ENCODE measurements at regions not wholly inside any gene's neighbourhood (a gene's known extent, or its start where the extent isn't known, plus 50 kb on each side); places are given as distances from the start of the nearest gene placed in this dataset.
"Not testable (repeated sequence)": the region's sequence is repeated elsewhere in the genome, so short reads cannot be mapped to it uniquely, and the experiment has no call there.

- Histone ChIP-seq H3K4me3 (ENCODE audit: low read depth, low read length) (no peak overlapping the region), H3K27me3 (ENCODE audit: control insufficient read depth, insufficient read depth, low read length) (no peaks in the 10 kb centered on the region), H3K36me3 (ENCODE audit: control insufficient read depth, insufficient read depth, low read length) (no peaks in the 10 kb centered on the region)
- no peak for TF ChIP-seq CTCF (IDR thresholded peaks at IDR 0.05; ENCODE audit: insufficient read depth, low read length, poor library complexity, severe bottlenecking)
- DNase-seq (ENCODE audit: low read depth), result no peak
Measured at GRCh38 chr15:89024418-89024817, 63.8 kb upstream of the ABHD2 start.

GRCh38 chr15:89026167-89026566 is 62.1 kb upstream of the ABHD2 start:
- Histone ChIP-seq H3K4me3 (ENCODE audit: low read depth, low read length) (no peak overlapping the region), H3K27me3 (ENCODE audit: control insufficient read depth, insufficient read depth, low read length) (no peaks in the 10 kb centered on the region), H3K36me3 (ENCODE audit: control insufficient read depth, insufficient read depth, low read length) (no peaks in the 10 kb centered on the region)
- DNase-seq (ENCODE audit: low read depth), result no peak
- no peak for TF ChIP-seq CTCF (IDR thresholded peaks at IDR 0.05; ENCODE audit: insufficient read depth, low read length, poor library complexity, severe bottlenecking)

- Histone ChIP-seq H3K36me3 (ENCODE audit: control insufficient read depth, insufficient read depth, low read length) (no peaks in the 10 kb centered on the region), H3K27me3 (ENCODE audit: control insufficient read depth, insufficient read depth, low read length) (no peaks in the 10 kb centered on the region), H3K4me3 (ENCODE audit: low read depth, low read length) (no peak overlapping the region)
- no peak for DNase-seq (ENCODE audit: low read depth)
- TF ChIP-seq CTCF (IDR thresholded peaks at IDR 0.05; ENCODE audit: insufficient read depth, low read length, poor library complexity, severe bottlenecking), result no peak
Measured at GRCh38 chr15:89028036-89028435, 60.2 kb upstream of the ABHD2 start.

GRCh38 chr15:89030311-89030710 is 57.9 kb upstream of the ABHD2 start:
- H3K27me3 ChIP-seq (ENCODE audit: control insufficient read depth, insufficient read depth, low read length), result no peaks in the 10 kb centered on the region
- no peak overlapping the region for H3K4me3 ChIP-seq (ENCODE audit: low read depth, low read length)
- no peak for DNase-seq (ENCODE audit: low read depth)
- TF ChIP-seq CTCF (IDR thresholded peaks at IDR 0.05; ENCODE audit: insufficient read depth, low read length, poor library complexity, severe bottlenecking), result no peak
- no peaks in the 10 kb centered on the region for H3K36me3 ChIP-seq (ENCODE audit: control insufficient read depth, insufficient read depth, low read length)

DNA sequence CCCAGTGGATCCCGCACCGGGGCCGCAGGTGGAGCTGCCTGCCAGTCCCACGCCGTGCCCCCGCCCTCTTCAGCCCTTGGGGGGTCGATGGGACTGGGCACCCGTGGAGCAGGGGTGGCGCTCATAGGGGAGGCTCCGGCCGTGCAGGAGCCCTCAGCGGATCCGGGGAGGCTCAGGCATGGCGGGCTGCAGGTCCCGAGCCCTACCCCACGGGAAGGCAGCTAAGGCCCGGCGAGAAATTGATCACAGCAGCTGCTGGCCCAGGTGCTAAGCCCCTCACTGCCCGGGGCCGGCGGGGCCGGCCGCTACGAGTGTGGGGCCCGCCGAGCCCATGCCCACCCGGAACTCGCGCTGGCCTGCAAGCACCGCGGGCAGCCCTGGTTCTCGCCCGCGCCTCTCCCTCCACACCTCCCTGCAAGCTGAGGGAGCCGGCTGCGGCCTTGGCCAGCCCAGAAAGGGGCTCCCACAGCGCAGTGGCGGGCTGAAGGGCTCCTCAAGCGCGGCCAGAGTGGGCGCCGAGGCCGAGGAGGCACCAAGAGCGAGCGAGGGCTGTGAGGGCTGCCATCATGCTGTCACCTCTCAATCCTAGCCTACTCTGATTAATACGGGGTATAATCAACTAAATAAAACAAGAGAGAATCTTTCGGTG is 56.5 kb upstream of the ABHD2 start:
- not testable (repeated sequence) for H3K27me3 ChIP-seq (ENCODE audit: control insufficient read depth, insufficient read depth, low read length); H3K36me3 ChIP-seq (ENCODE audit: control insufficient read depth, insufficient read depth, low read length); H3K4me3 ChIP-seq (ENCODE audit: low read depth, low read length); DNase-seq (ENCODE audit: low read depth)

GRCh38 chr15:89034305-89034704 is 54.0 kb upstream of the ABHD2 start:
- peaks cover 4% of the 10 kb centered on the region for H3K27me3 ChIP-seq (ENCODE audit: control insufficient read depth, insufficient read depth, low read length)
- no peak for DNase-seq (ENCODE audit: low read depth)
- no peak overlapping the region for H3K4me3 ChIP-seq (ENCODE audit: low read depth, low read length)
- no peaks in the 10 kb centered on the region for H3K36me3 ChIP-seq (ENCODE audit: control insufficient read depth, insufficient read depth, low read length)
- peak; percentile 9 for TF ChIP-seq CTCF (IDR thresholded peaks at IDR 0.05; ENCODE audit: insufficient read depth, low read length, poor library complexity, severe bottlenecking)

Measured in kidney epithelial cell (primary cell).